GM08714 (cell line): ENCODE measurements at regions not wholly inside any gene's neighbourhood (a gene's known extent, or its start where the extent isn't known, plus 50 kb on each side); places are given as distances from the start of the nearest gene placed in this dataset.

ENCODE experiments used
- H3K4me3 ChIP-seq: fragments of 200-500 bp; sonication (Bioruptor generic); 2 replicates; pipeline ENCODE4 v1.5.1; 2014; ENCODE audit warnings: mild to moderate bottlenecking, low read length, inconsistent platforms
- ZNF274 ChIP-seq: IDR thresholded peaks from 2 replicates; pipeline ENCODE4 v1.6.1; 2012; ENCODE audit warnings: mild to moderate bottlenecking, low read depth, low read length

- no peak overlapping the region for H3K4me3 ChIP-seq
- TF ChIP-seq ZNF274 = no peak
Measured at GRCh38 chr17:79255456-79255855, 180.8 kb downstream of the ENGASE start.

GRCh38 chr17:79255046-79255445, 180.4 kb downstream of the ENGASE start:
- TF ChIP-seq ZNF274 = no peak
- H3K4me3 ChIP-seq = no peak overlapping the region

- H3K4me3 ChIP-seq = no peak overlapping the region
- TF ChIP-seq ZNF274 = no peak
Measured at GRCh38 chr17:79252886-79253285, 178.3 kb downstream of the ENGASE start.

- no peak overlapping the region for H3K4me3 ChIP-seq
- TF ChIP-seq ZNF274 = no peak
Measured at GRCh38 chr17:79251824-79252223, 177.2 kb downstream of the ENGASE start.

- TF ChIP-seq ZNF274 = no peak
Measured at GRCh38 chr17:79249929-79250521, 175.4 kb downstream of the ENGASE start.

GRCh38 chr17:79248843-79249493, 174.3 kb downstream of the ENGASE start:
- H3K4me3 ChIP-seq = no peak overlapping the region
- TF ChIP-seq ZNF274 = no peak

More at GRCh38 chr17:79249929-79250521, 175.4 kb downstream of the ENGASE start:
- no peak overlapping the region for H3K4me3 ChIP-seq

- TF ChIP-seq ZNF274 = no peak
- no peak overlapping the region for H3K4me3 ChIP-seq
Measured at GRCh38 chr17:79246225-79247190, 171.9 kb downstream of the ENGASE start.

- TF ChIP-seq ZNF274 = no peak
- H3K4me3 ChIP-seq = no peak overlapping the region
Measured at GRCh38 chr17:79244665-79245064, 170.0 kb downstream of the ENGASE start.

- no peak for TF ChIP-seq ZNF274
- H3K4me3 ChIP-seq = no peak overlapping the region
Measured at GRCh38 chr17:79243996-79244395, 169.4 kb downstream of the ENGASE start.

GRCh38 chr17:79243603-79243990, 169.0 kb downstream of the ENGASE start:
- TF ChIP-seq ZNF274 = no peak

GRCh38 chr17:79242873-79243602, 168.4 kb downstream of the ENGASE start:
- H3K4me3 ChIP-seq = no peak overlapping the region
- no peak for TF ChIP-seq ZNF274

More at GRCh38 chr17:79243603-79243990, 169.0 kb downstream of the ENGASE start:
- no peak overlapping the region for H3K4me3 ChIP-seq

GRCh38 chr17:79242393-79242792, 167.8 kb downstream of the ENGASE start:
- no peak for TF ChIP-seq ZNF274
- no peak overlapping the region for H3K4me3 ChIP-seq

- no peak for TF ChIP-seq ZNF274
- H3K4me3 ChIP-seq = no peak overlapping the region
Measured at GRCh38 chr17:79241616-79242015, 167.0 kb downstream of the ENGASE start.

- no peak for TF ChIP-seq ZNF274
- no peak overlapping the region for H3K4me3 ChIP-seq
Measured at GRCh38 chr17:79239205-79239604, 164.6 kb downstream of the ENGASE start.
